ENCODE measurements at regions not wholly inside any gene's neighbourhood (a gene's known extent, or its start where the extent isn't known, plus 50 kb on each side); places are given as distances from the start of the nearest gene placed in this dataset.

GRCh38 chr22:34902335-34902734, 163.6 kb upstream of the ISX start:
- no peak for TF ChIP-seq EZH2 (IDR thresholded peaks at IDR 0.05; ENCODE audit: borderline replicate concordance, insufficient read depth, low read depth, low read length, poor library complexity, severe bottlenecking)
- TF ChIP-seq, protein P1, sequence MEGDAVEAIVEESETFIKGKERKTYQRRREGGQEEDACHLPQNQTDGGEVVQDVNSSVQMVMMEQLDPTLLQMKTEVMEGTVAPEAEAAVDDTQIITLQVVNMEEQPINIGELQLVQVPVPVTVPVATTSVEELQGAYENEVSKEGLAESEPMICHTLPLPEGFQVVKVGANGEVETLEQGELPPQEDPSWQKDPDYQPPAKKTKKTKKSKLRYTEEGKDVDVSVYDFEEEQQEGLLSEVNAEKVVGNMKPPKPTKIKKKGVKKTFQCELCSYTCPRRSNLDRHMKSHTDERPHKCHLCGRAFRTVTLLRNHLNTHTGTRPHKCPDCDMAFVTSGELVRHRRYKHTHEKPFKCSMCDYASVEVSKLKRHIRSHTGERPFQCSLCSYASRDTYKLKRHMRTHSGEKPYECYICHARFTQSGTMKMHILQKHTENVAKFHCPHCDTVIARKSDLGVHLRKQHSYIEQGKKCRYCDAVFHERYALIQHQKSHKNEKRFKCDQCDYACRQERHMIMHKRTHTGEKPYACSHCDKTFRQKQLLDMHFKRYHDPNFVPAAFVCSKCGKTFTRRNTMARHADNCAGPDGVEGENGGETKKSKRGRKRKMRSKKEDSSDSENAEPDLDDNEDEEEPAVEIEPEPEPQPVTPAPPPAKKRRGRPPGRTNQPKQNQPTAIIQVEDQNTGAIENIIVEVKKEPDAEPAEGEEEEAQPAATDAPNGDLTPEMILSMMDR (IDR thresholded peaks at IDR 0.05) = no peak

All from B cell (primary cell).